SIG-M5 treated with dmso at 0.1 percent for 504 hours (cell line): ENCODE measurements at regions not wholly inside any gene's neighbourhood (a gene's known extent, or its start where the extent isn't known, plus 50 kb on each side); places are given as distances from the start of the nearest gene placed in this dataset.

Experiments
- DNase-seq: peaks from one replicate; lab custom pipeline; 2025; ENCODE audit not compliant: unreplicated experiment; lab: John Stamatoyannopoulos, UW

GRCh38 chr21:38556390-38556789, 58.1 kb upstream of the ERG start:
- DNase-seq, result no peak

- DNase-seq, result no peak
Observed at GRCh38 chr21:38561205-38561604, 62.9 kb upstream of the ERG start.

- DNase-seq, result no peak
Observed at GRCh38 chr21:38561613-38562581, 63.6 kb upstream of the ERG start.

- DNase-seq, result no peak
Observed at GRCh38 chr21:38567335-38567969, 69.2 kb upstream of the ERG start.

GRCh38 chr21:38567970-38568360, 69.7 kb upstream of the ERG start:
- no peak for DNase-seq

- DNase-seq, result no peak
Observed at GRCh38 chr21:38569733-38570132, 71.5 kb upstream of the ERG start.

GRCh38 chr21:38570596-38570995, 72.3 kb upstream of the ERG start:
- no peak for DNase-seq

- no peak for DNase-seq
Observed at GRCh38 chr21:38574895-38575575, 76.8 kb upstream of the ERG start.

- no peak for DNase-seq
Observed at GRCh38 chr21:38577887-38578286, 79.6 kb upstream of the ERG start.

- no peak for DNase-seq
Observed at GRCh38 chr21:38590449-38591217, 92.4 kb upstream of the ERG start.

GRCh38 chr21:38591218-38591537, 92.9 kb upstream of the ERG start:
- DNase-seq, result no peak

GRCh38 chr21:38596264-38597042, 98.2 kb upstream of the ERG start:
- peak; percentile 31 for DNase-seq

- DNase-seq, result no peak
Observed at GRCh38 chr21:38597421-38597820, 99.1 kb upstream of the ERG start.

GRCh38 chr21:38598413-38598812, 100.1 kb upstream of the ERG start:
- DNase-seq, result no peak

GRCh38 chr21:38599381-38599975, 101.2 kb upstream of the ERG start:
- DNase-seq, result no peak

- DNase-seq, result no peak
Observed at GRCh38 chr21:38600106-38600505, 101.8 kb upstream of the ERG start.

- DNase-seq, result no peak
Observed at GRCh38 chr21:38605236-38605635, 107.0 kb upstream of the ERG start.

- no peak for DNase-seq
Observed at GRCh38 chr21:38609580-38609979, 111.3 kb upstream of the ERG start.

- peak; percentile 8 for DNase-seq
Observed at GRCh38 chr21:38610623-38611251, 112.5 kb upstream of the ERG start.

- no peak for DNase-seq
Observed at GRCh38 chr21:38611277-38611676, 113.0 kb upstream of the ERG start.
